ENCODE measurements at regions not wholly inside any gene's neighbourhood (a gene's known extent, or its start where the extent isn't known, plus 50 kb on each side); places are given as distances from the start of the nearest gene placed in this dataset.

DNA sequence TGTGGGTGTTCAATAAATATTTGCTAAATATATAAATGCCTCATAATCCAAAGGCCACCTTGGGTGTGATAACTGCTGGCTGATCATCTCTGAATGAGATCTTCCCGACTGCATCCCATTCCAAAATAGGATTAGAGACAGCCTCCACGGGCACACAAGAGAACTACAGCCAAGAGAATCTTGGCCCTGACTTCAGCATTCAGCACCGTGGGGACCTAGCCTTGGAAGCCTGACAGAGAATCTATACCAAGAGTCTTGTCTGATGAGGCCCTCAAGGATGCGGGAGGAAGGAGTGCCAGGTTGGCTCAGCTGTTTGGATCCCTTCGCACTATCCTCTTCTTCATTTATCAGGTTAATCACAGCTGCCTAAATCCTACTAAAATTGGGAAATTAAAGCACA is 85.8 kb downstream of the RBM43 start:
- no peak for DNase-seq (ENCODE audit: low read depth in 1 of 2, low spot score in 1 of 2)

DNA sequence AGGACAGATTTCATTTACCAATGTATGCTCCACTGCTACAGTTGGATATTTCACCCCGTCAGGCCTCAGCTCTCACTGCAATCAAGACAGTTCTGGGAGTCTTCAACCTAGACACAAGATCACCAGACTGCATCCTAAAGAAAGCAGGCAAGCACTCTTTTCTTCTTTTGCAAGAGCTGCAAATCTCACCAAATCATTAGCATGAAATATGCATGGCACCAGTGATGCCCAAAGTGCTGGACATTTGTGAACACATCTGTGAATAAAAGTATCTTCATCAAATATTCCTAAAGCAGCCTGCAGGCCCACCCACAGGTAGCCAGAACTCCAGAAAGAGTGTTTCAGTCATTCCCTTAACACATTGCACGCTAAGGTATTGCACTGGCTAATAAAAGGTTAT is 87.5 kb downstream of the RBM43 start:
- H3K27me3 ChIP-seq (ENCODE audit: insufficient read depth, poor library complexity, severe bottlenecking), result peaks cover 8% of the 10 kb centered on the region
- no peak for DNase-seq (ENCODE audit: low read depth in 1 of 2, low spot score in 1 of 2)
- no peak overlapping the region for H3K4me3 ChIP-seq (replicated peaks; ENCODE audit: insufficient read depth, low read length)
- TF ChIP-seq POLR2AphosphoS5 (IDR thresholded peaks at IDR 0.05; ENCODE audit: low read depth) (no peak), GABPA (IDR thresholded peaks at IDR 0.05; ENCODE audit: low read depth) (no peak), CTCF (IDR thresholded peaks at IDR 0.05; ENCODE audit: insufficient read depth, low read length) (no peak), SPI1 (IDR thresholded peaks at IDR 0.05; ENCODE audit: borderline replicate concordance, low read depth) (no peak)
- TF ChIP-seq, protein P1, sequence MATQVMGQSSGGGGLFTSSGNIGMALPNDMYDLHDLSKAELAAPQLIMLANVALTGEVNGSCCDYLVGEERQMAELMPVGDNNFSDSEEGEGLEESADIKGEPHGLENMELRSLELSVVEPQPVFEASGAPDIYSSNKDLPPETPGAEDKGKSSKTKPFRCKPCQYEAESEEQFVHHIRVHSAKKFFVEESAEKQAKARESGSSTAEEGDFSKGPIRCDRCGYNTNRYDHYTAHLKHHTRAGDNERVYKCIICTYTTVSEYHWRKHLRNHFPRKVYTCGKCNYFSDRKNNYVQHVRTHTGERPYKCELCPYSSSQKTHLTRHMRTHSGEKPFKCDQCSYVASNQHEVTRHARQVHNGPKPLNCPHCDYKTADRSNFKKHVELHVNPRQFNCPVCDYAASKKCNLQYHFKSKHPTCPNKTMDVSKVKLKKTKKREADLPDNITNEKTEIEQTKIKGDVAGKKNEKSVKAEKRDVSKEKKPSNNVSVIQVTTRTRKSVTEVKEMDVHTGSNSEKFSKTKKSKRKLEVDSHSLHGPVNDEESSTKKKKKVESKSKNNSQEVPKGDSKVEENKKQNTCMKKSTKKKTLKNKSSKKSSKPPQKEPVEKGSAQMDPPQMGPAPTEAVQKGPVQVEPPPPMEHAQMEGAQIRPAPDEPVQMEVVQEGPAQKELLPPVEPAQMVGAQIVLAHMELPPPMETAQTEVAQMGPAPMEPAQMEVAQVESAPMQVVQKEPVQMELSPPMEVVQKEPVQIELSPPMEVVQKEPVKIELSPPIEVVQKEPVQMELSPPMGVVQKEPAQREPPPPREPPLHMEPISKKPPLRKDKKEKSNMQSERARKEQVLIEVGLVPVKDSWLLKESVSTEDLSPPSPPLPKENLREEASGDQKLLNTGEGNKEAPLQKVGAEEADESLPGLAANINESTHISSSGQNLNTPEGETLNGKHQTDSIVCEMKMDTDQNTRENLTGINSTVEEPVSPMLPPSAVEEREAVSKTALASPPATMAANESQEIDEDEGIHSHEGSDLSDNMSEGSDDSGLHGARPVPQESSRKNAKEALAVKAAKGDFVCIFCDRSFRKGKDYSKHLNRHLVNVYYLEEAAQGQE (IDR thresholded peaks at IDR 0.05; ENCODE audit: insufficient replicate concordance, low read depth), result no peak
- H3K27ac ChIP-seq (replicated peaks), result no peak overlapping the region

More for the DNA sequence above, 85.8 kb downstream of the RBM43 start:
- Histone ChIP-seq H3K4me3 (replicated peaks; ENCODE audit: insufficient read depth, low read length) (no peak overlapping the region), H3K27me3 (ENCODE audit: insufficient read depth, poor library complexity, severe bottlenecking) (peaks cover 8% of the 10 kb centered on the region), H3K27ac (replicated peaks) (no peak overlapping the region)
- TF ChIP-seq, protein P1 (IDR thresholded peaks at IDR 0.05; ENCODE audit: insufficient replicate concordance, low read depth), result no peak
- no peak for TF ChIP-seq SPI1 (IDR thresholded peaks at IDR 0.05; ENCODE audit: borderline replicate concordance, low read depth)
- no peak for TF ChIP-seq GABPA (IDR thresholded peaks at IDR 0.05; ENCODE audit: low read depth)
- no peak for TF ChIP-seq CTCF (IDR thresholded peaks at IDR 0.05; ENCODE audit: insufficient read depth, low read length)
- TF ChIP-seq POLR2AphosphoS5 (IDR thresholded peaks at IDR 0.05; ENCODE audit: low read depth), result no peak

GRCh38 chr2:151171186-151171585 is 90.5 kb downstream of the RBM43 start:
- no peak overlapping the region for H3K27ac ChIP-seq (replicated peaks)
- peaks cover 8% of the 10 kb centered on the region for H3K27me3 ChIP-seq (ENCODE audit: insufficient read depth, poor library complexity, severe bottlenecking)
- TF ChIP-seq CTCF (IDR thresholded peaks at IDR 0.05; ENCODE audit: insufficient read depth, low read length) (no peak), GABPA (IDR thresholded peaks at IDR 0.05; ENCODE audit: low read depth) (no peak), POLR2AphosphoS5 (IDR thresholded peaks at IDR 0.05; ENCODE audit: low read depth) (no peak)
- no peak overlapping the region for H3K4me3 ChIP-seq (replicated peaks; ENCODE audit: insufficient read depth, low read length)
- DNase-seq (ENCODE audit: low read depth in 1 of 2, low spot score in 1 of 2), result no peak

- Histone ChIP-seq H3K27me3 (ENCODE audit: insufficient read depth, poor library complexity, severe bottlenecking) (peaks cover 2% of the 10 kb centered on the region), H3K27ac (replicated peaks) (no peak overlapping the region), H3K4me3 (replicated peaks; ENCODE audit: insufficient read depth, low read length) (no peak overlapping the region)
- TF ChIP-seq, protein P1 (IDR thresholded peaks at IDR 0.05; ENCODE audit: insufficient replicate concordance, low read depth), result no peak
- TF ChIP-seq GABPA (IDR thresholded peaks at IDR 0.05; ENCODE audit: low read depth) (no peak), CTCF (IDR thresholded peaks at IDR 0.05; ENCODE audit: insufficient read depth, low read length) (no peak), POLR2AphosphoS5 (IDR thresholded peaks at IDR 0.05; ENCODE audit: low read depth) (no peak)
- no peak for DNase-seq (ENCODE audit: low read depth in 1 of 2, low spot score in 1 of 2)
These were observed 95.3 kb downstream of the RBM43 start for GRCh38 chr2:151166410-151166809.
